Fibroblast of skin of right biceps (primary cell): ENCODE measurements at regions not wholly inside any gene's neighbourhood (a gene's known extent, or its start where the extent isn't known, plus 50 kb on each side); places are given as distances from the start of the nearest gene placed in this dataset.

Source experiments
- DNase-seq: peaks from one replicate; pipeline ENCODE4 v3.0.0-alpha.2; 2013

DNA sequence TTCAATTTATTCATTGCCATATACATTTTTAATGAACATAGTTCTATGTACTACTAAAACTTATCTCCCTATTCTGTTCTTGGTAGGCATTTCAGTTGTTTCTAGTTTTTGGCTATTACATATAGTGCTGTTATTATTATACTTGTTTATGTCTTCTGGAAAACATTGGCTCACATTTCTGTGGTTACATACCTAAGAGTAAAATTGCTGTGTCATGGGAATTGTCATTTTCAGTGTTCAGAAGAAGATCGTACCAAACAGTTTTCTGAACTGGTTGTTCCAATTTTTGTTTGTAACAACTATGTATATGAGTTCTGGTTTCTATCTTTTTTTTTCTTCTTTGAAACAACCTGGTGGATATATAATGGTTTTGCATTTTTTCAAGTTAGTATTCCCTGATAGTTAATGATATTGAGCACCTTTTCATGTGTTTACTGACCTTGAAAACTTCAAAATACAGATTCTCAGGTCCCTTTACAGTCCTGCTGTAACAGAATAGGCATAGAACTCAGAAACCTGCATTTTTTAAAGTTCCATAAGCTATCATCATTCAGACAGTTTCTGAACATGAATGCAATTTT is 230.7 kb downstream of the JRKL start:
- DNase-seq: no peak

DNA sequence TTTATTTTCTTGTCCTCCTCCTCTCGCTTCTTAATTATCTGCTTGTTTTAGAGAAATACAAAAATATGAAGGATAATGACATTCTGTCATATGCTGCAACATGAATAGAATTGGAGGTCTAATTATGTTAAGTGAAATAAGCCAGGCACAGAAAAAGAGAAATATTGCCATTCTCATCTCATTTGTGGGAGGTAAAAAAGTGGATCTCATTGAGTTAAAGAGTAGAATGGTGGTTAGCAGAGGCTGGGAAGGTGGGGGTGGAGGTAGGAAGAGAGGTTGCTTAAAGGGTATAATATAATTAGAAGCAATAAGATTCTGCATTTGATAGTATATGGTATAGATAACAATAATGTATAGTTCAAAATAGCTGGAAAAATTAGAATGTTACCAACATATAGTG is 231.3 kb downstream of the JRKL start:
- no peak for DNase-seq

- DNase-seq: peak; percentile 1
These were observed 232.3 kb downstream of the JRKL start for GRCh38 chr11:96622026-96622634.

DNA sequence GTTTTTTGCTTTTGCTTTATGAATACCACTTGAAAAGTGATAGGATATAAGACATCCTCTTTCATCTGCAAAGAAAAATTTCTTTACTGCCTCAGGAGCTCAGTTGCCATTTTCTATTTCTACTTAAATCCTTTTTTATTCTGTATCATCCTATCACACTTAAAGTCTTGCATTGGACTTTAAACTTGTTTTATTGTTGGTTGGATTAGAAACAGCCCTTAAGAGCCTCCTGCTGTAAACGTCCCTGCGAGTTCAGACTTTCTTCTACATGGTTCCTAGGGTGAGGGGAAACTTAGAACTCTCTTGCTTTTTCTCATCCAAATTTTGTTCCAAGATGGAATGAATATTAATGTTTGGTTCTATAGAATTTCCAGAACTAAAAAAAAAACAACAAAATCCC is 234.3 kb downstream of the JRKL start:
- DNase-seq: no peak

DNA sequence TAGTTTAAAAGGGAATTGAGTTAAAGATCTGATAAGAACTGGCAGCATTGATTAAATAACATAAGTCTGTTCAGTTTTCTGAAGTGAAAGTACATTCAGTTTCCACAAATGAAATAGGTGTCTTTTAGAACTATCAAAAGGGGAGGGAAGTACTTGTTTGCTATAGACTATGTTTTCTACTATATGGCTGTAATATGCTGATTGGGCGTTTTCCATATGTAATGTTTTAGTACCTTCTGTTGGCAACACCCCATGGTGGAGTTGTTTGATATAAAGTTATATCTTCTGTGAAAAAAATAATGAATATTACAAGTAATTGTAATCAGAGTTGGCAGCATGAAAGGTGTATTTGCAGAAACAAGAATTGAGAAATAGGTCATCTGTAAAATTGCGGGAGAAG is 237.6 kb downstream of the JRKL start:
- DNase-seq: no peak

DNA sequence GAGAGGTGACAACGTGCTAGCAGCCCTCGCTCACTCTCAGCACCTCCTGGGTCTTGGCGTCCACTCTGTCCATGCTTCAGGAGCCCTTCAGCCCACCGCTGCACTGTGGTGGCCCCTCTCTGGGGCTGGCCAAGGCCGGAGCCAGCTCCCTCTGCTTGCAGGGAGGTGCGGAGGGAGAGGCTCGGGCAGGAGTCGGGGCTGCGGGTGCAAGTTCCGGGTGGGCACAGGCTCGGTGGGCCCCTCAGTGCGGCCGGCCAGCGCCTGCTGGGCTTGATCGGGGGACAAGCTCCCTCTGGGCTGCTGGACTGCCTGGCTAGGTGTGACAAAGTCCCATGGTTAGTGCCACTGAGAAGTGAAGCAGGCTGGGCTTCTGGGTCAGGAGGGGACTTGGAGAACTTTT is 245.8 kb downstream of the JRKL start:
- no peak for DNase-seq

- DNase-seq: no peak
These were observed 251.4 kb downstream of the JRKL start for GRCh38 chr11:96641261-96641660.

DNA sequence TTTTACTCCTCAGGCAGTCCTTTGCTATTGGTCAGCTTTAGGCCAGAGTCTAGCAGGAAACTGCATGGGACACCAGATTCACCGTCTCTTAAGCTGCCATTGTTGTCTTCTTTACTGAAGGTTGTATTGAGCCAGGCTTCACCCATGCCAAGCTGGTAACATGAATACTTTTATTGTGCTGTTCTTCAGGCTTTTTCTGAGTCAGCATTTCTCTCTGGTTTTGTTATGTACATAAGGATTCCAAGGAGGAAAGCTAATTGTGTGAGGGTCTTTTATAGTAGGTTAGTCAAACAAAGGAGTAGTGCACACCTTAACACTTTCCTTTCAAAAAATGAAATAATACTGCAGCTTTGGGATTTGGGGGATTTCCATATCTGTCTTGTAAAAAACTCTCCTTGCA is 252.8 kb downstream of the JRKL start:
- no peak for DNase-seq

- DNase-seq: no peak
These were observed 253.4 kb downstream of the JRKL start for GRCh38 chr11:96643173-96643572.

GRCh38 chr11:96647621-96648020 is 257.8 kb downstream of the JRKL start:
- no peak for DNase-seq

- no peak for DNase-seq
These were observed 259.2 kb downstream of the JRKL start for GRCh38 chr11:96648991-96649390.

DNA sequence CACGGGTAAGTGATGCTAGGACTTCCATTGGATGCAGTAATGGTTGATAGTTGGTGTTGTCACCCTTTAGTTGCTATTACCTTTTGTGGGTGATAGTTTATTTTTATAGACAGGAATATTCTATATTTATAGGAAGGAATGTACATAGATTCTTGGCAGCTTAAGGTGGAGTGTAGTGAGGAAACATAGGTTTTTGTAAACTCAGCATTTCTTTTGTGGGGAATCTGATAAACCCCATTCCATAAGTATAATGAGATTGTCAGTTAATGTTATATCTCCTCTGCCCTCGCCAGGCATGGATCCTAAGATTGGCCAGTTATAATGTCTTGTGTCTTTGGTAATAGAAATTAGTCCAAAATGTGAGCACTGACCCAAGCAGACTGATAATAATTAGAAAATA is 262.7 kb downstream of the JRKL start:
- DNase-seq: no peak

DNA sequence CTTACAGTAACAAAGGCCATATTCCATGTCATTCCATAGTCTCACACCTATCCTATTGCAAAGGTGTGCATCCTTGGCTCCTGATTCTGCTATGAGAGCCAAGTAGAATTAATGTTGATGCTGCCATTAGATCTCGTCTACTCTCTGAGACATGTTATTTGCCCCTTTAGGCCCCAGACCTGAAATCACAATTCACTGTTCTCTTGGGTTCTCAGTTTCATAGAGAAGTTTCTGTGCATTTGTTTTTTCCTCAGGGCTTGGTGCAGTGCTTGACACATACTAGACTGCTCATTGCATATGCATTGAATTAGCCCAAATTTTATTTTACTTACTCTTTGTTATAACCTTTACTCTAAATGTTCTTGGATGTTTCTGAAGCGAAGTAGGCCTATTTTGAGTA is 265.7 kb downstream of the JRKL start:
- no peak for DNase-seq

DNA sequence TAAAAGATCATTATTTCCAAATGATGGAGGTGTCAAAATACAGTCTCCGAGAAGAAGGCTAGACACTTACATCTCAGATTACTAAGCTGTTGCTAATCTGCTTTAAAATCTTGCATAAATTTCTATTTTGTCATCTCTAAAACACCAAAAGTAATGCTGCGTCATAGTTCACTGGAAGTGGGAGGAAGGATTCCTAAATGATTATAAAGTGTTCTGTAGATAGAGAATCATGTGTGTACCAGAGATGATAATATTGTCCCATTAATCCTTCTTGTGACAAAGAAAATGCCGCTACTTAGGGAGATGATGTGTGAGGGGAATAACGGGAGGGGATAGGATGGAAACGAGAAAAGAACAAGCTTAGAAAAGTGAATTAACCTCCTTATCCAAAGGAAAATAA is 268.6 kb downstream of the JRKL start:
- no peak for DNase-seq

GRCh38 chr11:96664110-96664509 is 274.3 kb downstream of the JRKL start:
- DNase-seq: no peak

DNA sequence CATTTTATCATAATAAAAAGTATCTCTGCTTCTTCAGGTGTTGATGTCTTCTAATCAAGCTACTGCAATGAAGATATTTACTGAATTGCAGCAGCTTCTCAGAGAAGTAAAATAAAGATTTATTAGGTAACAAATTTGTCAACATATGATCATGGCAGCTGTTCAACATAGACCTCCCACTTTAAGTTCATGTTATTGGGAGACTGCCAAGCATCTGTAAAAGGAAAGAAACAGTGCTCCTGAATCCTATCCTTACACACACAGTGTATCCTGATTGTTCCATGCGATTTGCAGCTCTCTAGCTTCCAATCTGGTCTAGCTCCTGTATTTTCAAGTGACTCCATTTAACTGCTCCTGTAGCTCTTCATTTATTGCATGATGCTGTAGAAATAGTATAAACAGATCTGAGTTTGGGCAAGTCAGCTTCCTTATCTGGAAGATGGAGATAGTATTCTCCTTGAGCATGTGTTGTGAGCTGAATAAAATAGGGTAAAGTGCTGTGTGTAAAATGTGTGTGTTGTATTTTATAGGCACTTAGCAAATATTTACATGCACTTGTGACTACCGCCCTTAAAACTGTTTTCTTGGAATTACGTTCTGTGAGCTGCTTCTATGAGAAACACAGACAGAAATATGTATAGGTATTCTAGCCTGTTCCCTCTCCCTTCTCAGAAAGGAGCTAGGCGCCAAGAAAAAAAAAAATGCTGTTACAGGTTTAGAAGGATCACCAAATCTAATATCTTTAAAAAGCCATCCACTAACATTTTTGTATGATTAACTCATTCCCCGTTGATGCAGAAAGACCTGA is 290.6 kb downstream of the JRKL start:
- no peak for DNase-seq

DNA sequence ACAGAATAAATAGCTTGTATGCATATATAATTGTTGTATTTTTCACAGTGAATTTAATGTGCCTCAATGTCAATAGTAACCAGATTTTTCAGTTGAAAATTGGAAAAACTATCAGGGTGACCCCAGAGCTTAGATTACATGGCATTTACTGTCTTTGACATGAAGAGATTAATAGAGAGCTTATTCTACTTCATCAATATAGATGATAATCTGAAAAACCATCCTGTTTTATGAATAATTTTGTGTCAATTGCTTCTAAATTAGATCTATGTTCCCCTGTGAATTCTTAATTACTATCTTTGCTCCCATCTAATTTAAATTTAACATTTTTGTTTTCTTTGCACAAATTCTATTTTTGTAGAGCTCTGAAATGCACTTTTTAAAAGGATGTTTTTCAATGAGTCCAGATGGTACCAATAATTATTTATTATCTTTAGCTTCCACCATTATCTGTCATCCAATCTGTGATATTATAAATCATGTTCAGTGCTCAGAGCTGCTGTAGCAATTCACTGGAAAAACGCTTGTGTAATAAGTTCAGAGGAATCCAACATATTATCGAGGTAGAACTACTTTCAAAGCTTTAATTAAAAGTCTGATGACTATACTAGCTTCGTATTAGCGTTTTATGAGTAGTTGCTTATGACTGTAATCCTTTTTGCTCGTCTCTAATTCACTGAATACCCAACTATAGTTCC is 291.4 kb downstream of the JRKL start:
- DNase-seq: no peak

GRCh38 chr11:96694338-96694737 is 304.5 kb downstream of the JRKL start:
- DNase-seq: no peak

DNA sequence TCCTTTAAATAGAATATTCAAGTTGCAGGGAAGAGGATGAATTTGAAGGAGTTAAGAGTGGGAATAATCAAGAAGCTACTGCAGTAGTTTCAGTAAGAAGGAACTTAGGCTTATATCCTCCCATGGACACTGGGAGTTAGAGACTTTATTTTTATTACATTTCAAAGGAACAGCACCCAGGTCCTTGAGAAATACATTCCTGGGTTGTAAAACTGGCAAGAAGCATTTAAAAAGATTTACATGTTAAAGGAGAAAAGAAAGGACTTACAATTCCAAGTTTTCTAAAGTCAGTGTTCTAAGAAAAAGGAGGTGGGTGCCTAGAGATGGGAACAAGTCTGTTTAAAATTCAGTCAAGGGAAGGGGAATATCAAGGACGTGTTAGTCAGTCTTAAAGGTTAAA is 306.9 kb downstream of the JRKL start:
- DNase-seq: no peak

DNA sequence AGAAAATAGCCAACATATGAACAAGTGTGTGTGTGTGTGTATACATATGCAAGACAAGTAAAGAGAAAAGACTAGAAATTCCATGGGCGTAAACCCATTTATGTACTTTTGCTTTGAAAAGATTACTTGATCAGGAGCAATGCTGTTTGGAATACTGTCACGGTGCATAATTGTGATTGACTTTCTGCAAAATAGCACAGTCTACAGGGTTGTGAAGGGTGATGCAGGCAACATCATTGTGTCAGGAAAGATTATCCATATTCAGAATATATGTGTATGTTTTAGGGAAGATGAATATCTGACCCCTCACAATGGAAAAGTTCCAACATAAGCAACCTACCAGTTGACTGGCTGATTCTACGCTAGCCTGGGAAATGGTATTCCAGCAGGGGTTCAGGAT is 307.7 kb downstream of the JRKL start:
- DNase-seq: no peak

- DNase-seq: no peak
These were observed 315.0 kb downstream of the JRKL start for GRCh38 chr11:96704847-96705246.

- DNase-seq: no peak
These were observed 316.9 kb downstream of the JRKL start for GRCh38 chr11:96706761-96707160.

- DNase-seq: no peak
These were observed 317.5 kb downstream of the JRKL start for GRCh38 chr11:96707273-96707672.
